Right lobe of liver (tissue), 4 donors: ENCODE measurements at regions not wholly inside any gene's neighbourhood (a gene's known extent, or its start where the extent isn't known, plus 50 kb on each side); places are given as distances from the start of the nearest gene placed in this dataset.

Experiments used
- CTCF ChIP-seq, 4 donors: fragments of 200-600 bp in 3 of 4; fragments of 450-650 bp in 1 of 4; IDR thresholded peaks; one replicate each; pipeline versions ENCODE4 v1.5.1 to v1.8.0; 2016 to 2022; ENCODE audit warnings: antibody characterized with exemption in 4 of 4, mild to moderate bottlenecking in 2 of 4
- POLR2A ChIP-seq: fragments of 450-650 bp; IDR thresholded peaks from one replicate; pipeline ENCODE4 v1.6.1; 2017; ENCODE audit warnings: antibody characterized with exemption, mild to moderate bottlenecking
- donor health status: DM: no; HTN: no; CAD: no.
- donor health status: DM: no; HTN: no; CAD: no.
- donor health status: DM: no; HTN: yes; CAD: no.

GRCh38 chr20:11020712-11021111 lies 346.9 kb upstream of the JAG1 start:
- TF ChIP-seq CTCF (IDR thresholded peaks at IDR 0.05) (no peak), POLR2A (no peak)
